HG03558 (cell line): ENCODE measurements at regions not wholly inside any gene's neighbourhood (a gene's known extent, or its start where the extent isn't known, plus 50 kb on each side); places are given as distances from the start of the nearest gene placed in this dataset.
"Not testable (repeated sequence)": the region's sequence is repeated elsewhere in the genome, so short reads cannot be mapped to it uniquely, and the experiment has no call there.

Experiments used
- ATAC-seq: cut with Tn5 transposase; IDR thresholded peaks from one replicate; pipeline ENCODE4 v1.9.1; 2021; ENCODE audit warnings: moderate number of reproducible peaks; ENCODE audit not compliant: unreplicated experiment; ENCODE audit errors: extremely low read depth

- ATAC-seq = no peak
These were observed 346.7 kb upstream of the PRICKLE1 start for GRCh38 chr12:42936260-42936659.

- no peak for ATAC-seq
These were observed 346.2 kb upstream of the PRICKLE1 start for GRCh38 chr12:42935756-42936155.

GRCh38 chr12:42935090-42935489 is 345.5 kb upstream of the PRICKLE1 start:
- ATAC-seq = no peak

GRCh38 chr12:42933461-42934081 is 344.0 kb upstream of the PRICKLE1 start:
- ATAC-seq = no peak

GRCh38 chr12:42932936-42933335 is 343.4 kb upstream of the PRICKLE1 start:
- no peak for ATAC-seq

- ATAC-seq = no peak
These were observed 336.7 kb upstream of the PRICKLE1 start for GRCh38 chr12:42926232-42926631.

GRCh38 chr12:42924482-42924881 is 334.9 kb upstream of the PRICKLE1 start:
- no peak for ATAC-seq

- ATAC-seq = no peak
These were observed 334.0 kb upstream of the PRICKLE1 start for GRCh38 chr12:42923583-42923982.

GRCh38 chr12:42923156-42923555 is 333.6 kb upstream of the PRICKLE1 start:
- ATAC-seq = no peak

GRCh38 chr12:42922505-42922850 is 332.9 kb upstream of the PRICKLE1 start:
- no peak for ATAC-seq

- ATAC-seq = no peak
These were observed 332.4 kb upstream of the PRICKLE1 start for GRCh38 chr12:42921741-42922504.

GRCh38 chr12:42919691-42920090 is 330.1 kb upstream of the PRICKLE1 start:
- ATAC-seq = no peak

- no peak for ATAC-seq
These were observed 328.9 kb upstream of the PRICKLE1 start for GRCh38 chr12:42918443-42918842.

- no peak for ATAC-seq
These were observed 326.6 kb upstream of the PRICKLE1 start for GRCh38 chr12:42916143-42916542.

- ATAC-seq = no peak
These were observed 325.9 kb upstream of the PRICKLE1 start for GRCh38 chr12:42915426-42915825.

GRCh38 chr12:42912367-42912766 is 322.8 kb upstream of the PRICKLE1 start:
- no peak for ATAC-seq

GRCh38 chr12:42910656-42911055 is 321.1 kb upstream of the PRICKLE1 start:
- no peak for ATAC-seq

GRCh38 chr12:42908712-42909111 is 319.2 kb upstream of the PRICKLE1 start:
- no peak for ATAC-seq

- not testable (repeated sequence) for ATAC-seq
These were observed 317.3 kb upstream of the PRICKLE1 start for GRCh38 chr12:42906801-42907200.

- no peak for ATAC-seq
These were observed 315.8 kb upstream of the PRICKLE1 start for GRCh38 chr12:42905419-42905705.

GRCh38 chr12:42904683-42905418 is 315.3 kb upstream of the PRICKLE1 start:
- no peak for ATAC-seq

- ATAC-seq = no peak
These were observed 314.2 kb upstream of the PRICKLE1 start for GRCh38 chr12:42903736-42904135.
